ENCODE measurements at regions not wholly inside any gene's neighbourhood (a gene's known extent, or its start where the extent isn't known, plus 50 kb on each side); places are given as distances from the start of the nearest gene placed in this dataset.
"Not testable (repeated sequence)": the region's sequence is repeated elsewhere in the genome, so short reads cannot be mapped to it uniquely, and the experiment has no call there.

- FAIRE-seq: no peak
Measured at GRCh38 chr6:67467341-67467740, 1167.7 kb upstream of the ADGRB3 start.

- not testable (repeated sequence) for FAIRE-seq
Measured at GRCh38 chr6:67462725-67463124, 1172.4 kb upstream of the ADGRB3 start.

GRCh38 chr6:67459556-67459955 lies 1175.5 kb upstream of the ADGRB3 start:
- FAIRE-seq: no peak

GRCh38 chr6:67458265-67458664 lies 1176.8 kb upstream of the ADGRB3 start:
- FAIRE-seq: no peak

GRCh38 chr6:67451874-67452273 lies 1183.2 kb upstream of the ADGRB3 start:
- no peak for FAIRE-seq

- no peak for FAIRE-seq
Measured at GRCh38 chr6:67450641-67451040, 1184.4 kb upstream of the ADGRB3 start.

GRCh38 chr6:67449602-67450001 lies 1185.5 kb upstream of the ADGRB3 start:
- no peak for FAIRE-seq

- FAIRE-seq: no peak
Measured at GRCh38 chr6:67433124-67433523, 1202.0 kb upstream of the ADGRB3 start.

- FAIRE-seq: no peak
Measured at GRCh38 chr6:67431076-67431475, 1204.0 kb upstream of the ADGRB3 start.

- FAIRE-seq: not testable (repeated sequence)
Measured at GRCh38 chr6:67426686-67427085, 1208.4 kb upstream of the ADGRB3 start.

GRCh38 chr6:67412035-67412434 lies 1223.0 kb upstream of the ADGRB3 start:
- no peak for FAIRE-seq

GRCh38 chr6:67411036-67411435 lies 1224.0 kb upstream of the ADGRB3 start:
- FAIRE-seq: no peak

GRCh38 chr6:67394254-67394653 lies 1240.8 kb upstream of the ADGRB3 start:
- FAIRE-seq: no peak

- no peak for FAIRE-seq
Measured at GRCh38 chr6:67393356-67393755, 1241.7 kb upstream of the ADGRB3 start.

GRCh38 chr6:67391955-67392354 lies 1243.1 kb upstream of the ADGRB3 start:
- FAIRE-seq: no peak

GRCh38 chr6:67369679-67370078 lies 1265.4 kb upstream of the ADGRB3 start:
- no peak for FAIRE-seq

GRCh38 chr6:67362976-67363375 lies 1272.1 kb upstream of the ADGRB3 start:
- no peak for FAIRE-seq

GRCh38 chr6:67361264-67361663 lies 1273.8 kb upstream of the ADGRB3 start:
- FAIRE-seq: no peak

- FAIRE-seq: no peak
Measured at GRCh38 chr6:67358241-67358640, 1276.8 kb upstream of the ADGRB3 start.

GRCh38 chr6:67353861-67354260 lies 1281.2 kb upstream of the ADGRB3 start:
- no peak for FAIRE-seq

- FAIRE-seq: no peak
Measured at GRCh38 chr6:67352717-67353116, 1282.4 kb upstream of the ADGRB3 start.

GRCh38 chr6:67350729-67351128 lies 1284.4 kb upstream of the ADGRB3 start:
- FAIRE-seq: no peak

GRCh38 chr6:67345946-67346345 lies 1289.1 kb upstream of the ADGRB3 start:
- FAIRE-seq: no peak

GRCh38 chr6:67336014-67336413 lies 1299.1 kb upstream of the ADGRB3 start:
- FAIRE-seq: no peak

GRCh38 chr6:67331304-67331703 lies 1303.8 kb upstream of the ADGRB3 start:
- no peak for FAIRE-seq

- FAIRE-seq: no peak
Measured at GRCh38 chr6:67328269-67328668, 1306.8 kb upstream of the ADGRB3 start.

Measured in TTC549 (cell line).